Gastrocnemius medialis (tissue), 4 donors: ENCODE measurements at regions not wholly inside any gene's neighbourhood (a gene's known extent, or its start where the extent isn't known, plus 50 kb on each side); places are given as distances from the start of the nearest gene placed in this dataset.

Experiments
- ATAC-seq, 2 donors: fragments of 150-250 bp; one replicate each; pipeline ENCODE4 v1.9.1; 2016
- DNase-seq, 2 donors: peaks; one replicate each; pipeline ENCODE4 v3.0.0-alpha.2; 2019
- H3K27ac ChIP-seq, 4 donors: fragments of 200-600 bp; sonication (generic); 1 replicate in 1 of 4; 2 replicates in 3 of 4; pipeline ENCODE4 v1.5.1; 2016 to 2018; ENCODE audit warnings: mild to moderate bottlenecking in 2 of 4, moderate library complexity in 1 of 4
- H3K27me3 ChIP-seq, 3 donors: fragments of 200-600 bp; sonication (generic) in 2 of 3; 1 replicate in 1 of 3; 2 replicates in 2 of 3; pipeline versions ENCODE4 v1.5.1 to v1.6.0; 2016 to 2019; ENCODE audit warnings: mild to moderate bottlenecking in 1 of 3, moderate library complexity in 1 of 3
- H3K36me3 ChIP-seq, 2 donors: fragments of 200-600 bp; sonication (generic) in 1 of 2; one replicate each; pipeline ENCODE4 v1.5.1; 2017 to 2018
- H3K4me1 ChIP-seq, 2 donors: fragments of 200-600 bp; sonication (generic) in 1 of 2; one replicate each; pipeline ENCODE4 v1.5.1; 2016 to 2017; ENCODE audit warnings: mild to moderate bottlenecking in 2 of 2
- H3K4me3 ChIP-seq, 4 donors: fragments of 200-600 bp; sonication (generic) in 3 of 4; 1 replicate in 1 of 4; 2 replicates in 3 of 4; pipeline ENCODE4 v1.5.1; 2016 to 2019; ENCODE audit warnings: mild to moderate bottlenecking in 2 of 4
- H3K9me3 ChIP-seq, 3 donors: fragments of 200-600 bp; sonication (generic) in 2 of 3; 1 replicate in 1 of 3; 2 replicates in 2 of 3; pipeline ENCODE4 v1.5.1; 2016 to 2019
- POLR2A ChIP-seq, 2 donors: fragments of 450-650 bp; IDR thresholded peaks; one replicate each; pipeline ENCODE4 v1.6.1; 2017; ENCODE audit warnings: antibody characterized with exemption in 2 of 2, mild to moderate bottlenecking in 2 of 2, moderate library complexity in 2 of 2
- in situ Hi-C, 4 donors: fragments of 200-750 bp; cut with MboI; loops; one replicate each; pipeline versions ENCODE4 v1.15.0 to v1.8.0; 2017; ENCODE audit warnings: low sequenced_read_pairs in 4 of 4
- intact Hi-C: fragments of 100-400 bp; cut with DNase I; formaldehyde crosslinking; loops from one replicate; pipeline ENCODE4 v1.15.1; 2023; ENCODE audit warnings: low total_unique reads
- TF ChIP-seq, protein P1 (sequence below), 5 experiments: fragments of 450-650 bp in 3 of 5; fragments of 200-600 bp in 2 of 5; sonication (generic) in 2 of 5; IDR thresholded peaks in 4 of 5; conservative IDR thresholded peaks in 1 of 5; 1 replicate in 4 of 5; 2 replicates in 1 of 5; pipeline ENCODE4 v1.5.1; 2016 to 2019; ENCODE audit warnings: antibody characterized with exemption in 5 of 5, mild to moderate bottlenecking in 3 of 5, moderate library complexity in 3 of 5

DNA sequence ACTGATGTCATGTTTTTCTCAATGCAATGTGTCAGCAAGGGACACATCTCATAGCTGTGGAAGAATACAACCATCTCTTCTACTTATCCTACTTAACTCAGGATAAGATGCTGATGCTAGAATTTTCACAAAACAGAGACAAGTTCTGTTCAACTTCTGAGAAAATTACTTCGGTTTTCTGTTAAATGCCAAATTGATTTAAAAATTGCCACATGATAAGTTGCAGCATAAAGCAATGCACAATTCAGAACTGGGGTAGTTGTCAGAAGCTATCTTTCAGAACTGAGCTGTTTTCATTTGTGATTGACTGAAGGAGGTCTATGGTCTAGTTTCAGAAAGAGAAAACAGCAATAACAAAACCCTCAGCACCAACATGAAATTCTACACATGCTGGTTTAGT is 954.8 kb upstream of the C9orf72 start:
- intact Hi-C loops (no loop called here), in situ Hi-C loops (no loop called here)
- no peaks in the 10 kb centered on the region for H3K36me3 ChIP-seq
- no peaks in the 10 kb centered on the region for H3K27me3 ChIP-seq
- no peak overlapping the region for H3K27ac ChIP-seq
- H3K4me1 ChIP-seq = no peaks in the 10 kb centered on the region
- DNase-seq (no peak), ATAC-seq (no peak)
- H3K9me3 ChIP-seq = no peaks in the 10 kb centered on the region
- TF ChIP-seq, protein P1, sequence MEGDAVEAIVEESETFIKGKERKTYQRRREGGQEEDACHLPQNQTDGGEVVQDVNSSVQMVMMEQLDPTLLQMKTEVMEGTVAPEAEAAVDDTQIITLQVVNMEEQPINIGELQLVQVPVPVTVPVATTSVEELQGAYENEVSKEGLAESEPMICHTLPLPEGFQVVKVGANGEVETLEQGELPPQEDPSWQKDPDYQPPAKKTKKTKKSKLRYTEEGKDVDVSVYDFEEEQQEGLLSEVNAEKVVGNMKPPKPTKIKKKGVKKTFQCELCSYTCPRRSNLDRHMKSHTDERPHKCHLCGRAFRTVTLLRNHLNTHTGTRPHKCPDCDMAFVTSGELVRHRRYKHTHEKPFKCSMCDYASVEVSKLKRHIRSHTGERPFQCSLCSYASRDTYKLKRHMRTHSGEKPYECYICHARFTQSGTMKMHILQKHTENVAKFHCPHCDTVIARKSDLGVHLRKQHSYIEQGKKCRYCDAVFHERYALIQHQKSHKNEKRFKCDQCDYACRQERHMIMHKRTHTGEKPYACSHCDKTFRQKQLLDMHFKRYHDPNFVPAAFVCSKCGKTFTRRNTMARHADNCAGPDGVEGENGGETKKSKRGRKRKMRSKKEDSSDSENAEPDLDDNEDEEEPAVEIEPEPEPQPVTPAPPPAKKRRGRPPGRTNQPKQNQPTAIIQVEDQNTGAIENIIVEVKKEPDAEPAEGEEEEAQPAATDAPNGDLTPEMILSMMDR (IDR thresholded peaks at IDR 0.05 in 4 of 5, conservative IDR thresholded peaks at IDR 0.05 in 1 of 5) = no peak
- TF ChIP-seq POLR2A (IDR thresholded peaks at IDR 0.05) = no peak
- H3K4me3 ChIP-seq = no peak overlapping the region

DNA sequence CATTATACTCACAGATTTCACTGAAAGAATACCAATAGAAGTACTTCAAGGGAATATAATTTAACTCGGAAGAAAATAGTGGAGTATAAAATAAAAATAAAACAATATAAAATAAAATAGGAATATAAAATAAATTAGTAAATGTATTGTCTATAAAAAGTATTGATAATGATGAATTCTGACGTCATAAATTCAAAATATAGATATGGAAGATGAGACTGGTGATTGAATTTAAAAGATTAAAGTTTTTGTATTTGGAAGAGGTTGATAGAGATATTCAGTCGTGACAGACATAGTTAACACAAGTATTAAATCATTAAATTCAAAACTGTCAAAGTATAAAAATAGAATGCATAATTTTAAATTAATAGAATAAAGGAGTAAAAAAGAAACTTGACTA is 964.9 kb upstream of the C9orf72 start:
- intact Hi-C loops = no loop called here
- no peak for ATAC-seq
- in situ Hi-C loops = no loop called here
- Histone ChIP-seq H3K27ac (no peak overlapping the region), H3K9me3 (no peaks in the 10 kb centered on the region), H3K27me3 (no peaks in the 10 kb centered on the region), H3K36me3 (no peaks in the 10 kb centered on the region), H3K4me3 (no peak overlapping the region), H3K4me1 (no peaks in the 10 kb centered on the region)
- TF ChIP-seq POLR2A (IDR thresholded peaks at IDR 0.05) = no peak
- TF ChIP-seq, protein P1 (IDR thresholded peaks at IDR 0.05 in 4 of 5, conservative IDR thresholded peaks at IDR 0.05 in 1 of 5) = no peak
- no peak for DNase-seq

GRCh38 chr9:28539434-28540070 is 966.3 kb upstream of the C9orf72 start:
- no peak for ATAC-seq
- Histone ChIP-seq H3K4me3 (no peak overlapping the region), H3K9me3 (no peaks in the 10 kb centered on the region), H3K4me1 (no peaks in the 10 kb centered on the region), H3K27me3 (no peaks in the 10 kb centered on the region), H3K36me3 (no peaks in the 10 kb centered on the region), H3K27ac (no peak overlapping the region)
- TF ChIP-seq POLR2A (IDR thresholded peaks at IDR 0.05) = no peak
- TF ChIP-seq, protein P1 (IDR thresholded peaks at IDR 0.05 in 4 of 5, conservative IDR thresholded peaks at IDR 0.05 in 1 of 5) = no peak
- DNase-seq = no peak
- intact Hi-C loops (no loop called here), in situ Hi-C loops (no loop called here)

DNA sequence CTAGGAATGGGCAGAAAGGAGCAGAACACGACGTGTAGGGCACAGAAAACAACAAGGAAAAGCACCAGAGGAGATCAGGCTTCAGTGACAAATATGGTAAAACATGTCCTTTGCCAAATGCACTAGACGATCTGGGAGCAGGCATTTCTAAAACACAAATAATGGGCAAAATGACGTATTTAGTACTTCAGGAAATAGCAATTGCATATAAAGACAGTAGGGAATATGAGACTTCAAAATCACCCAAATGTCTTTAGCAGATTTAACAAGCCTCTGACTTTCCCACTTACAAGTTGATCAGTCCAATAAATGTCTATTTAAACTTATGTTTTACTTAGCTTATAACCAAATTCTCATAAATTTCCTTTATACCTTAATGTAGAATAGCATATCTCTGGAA is 969.6 kb upstream of the C9orf72 start:
- TF ChIP-seq POLR2A (IDR thresholded peaks at IDR 0.05) = no peak
- TF ChIP-seq, protein P1 (IDR thresholded peaks at IDR 0.05 in 4 of 5, conservative IDR thresholded peaks at IDR 0.05 in 1 of 5) = no peak
- intact Hi-C loops (no loop called here), in situ Hi-C loops (no loop called here)
- no peak for ATAC-seq
- no peaks in the 10 kb centered on the region for H3K4me1 ChIP-seq
- H3K27ac ChIP-seq = no peak overlapping the region
- DNase-seq = no peak
- H3K27me3 ChIP-seq = no peaks in the 10 kb centered on the region
- H3K9me3 ChIP-seq = no peaks in the 10 kb centered on the region
- no peaks in the 10 kb centered on the region for H3K36me3 ChIP-seq
- H3K4me3 ChIP-seq = no peak overlapping the region

DNA sequence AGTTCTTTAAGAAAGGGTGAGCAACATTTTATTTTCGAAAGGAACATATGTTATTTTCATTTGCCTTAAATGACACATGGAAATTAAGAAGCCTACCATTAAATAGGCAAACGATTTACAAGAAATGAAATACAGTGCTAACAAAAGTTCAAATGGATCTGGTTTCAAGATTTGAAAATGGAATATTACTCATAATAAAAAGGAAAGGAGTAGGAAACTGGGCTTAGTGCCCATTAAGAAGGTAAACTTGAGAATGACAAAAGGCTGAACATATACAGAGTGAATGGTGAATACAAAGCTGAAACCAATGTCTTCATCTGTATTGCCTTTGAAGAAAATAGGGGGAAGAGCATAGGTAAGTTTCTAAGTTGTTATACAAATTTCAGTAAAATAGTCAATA is 974.2 kb upstream of the C9orf72 start:
- Histone ChIP-seq H3K27me3 (no peaks in the 10 kb centered on the region), H3K27ac (no peak overlapping the region), H3K9me3 (no peaks in the 10 kb centered on the region), H3K36me3 (no peaks in the 10 kb centered on the region), H3K4me1 (no peaks in the 10 kb centered on the region), H3K4me3 (no peak overlapping the region)
- no peak for DNase-seq
- TF ChIP-seq, protein P1 (IDR thresholded peaks at IDR 0.05 in 4 of 5, conservative IDR thresholded peaks at IDR 0.05 in 1 of 5) = no peak
- no peak for TF ChIP-seq POLR2A (IDR thresholded peaks at IDR 0.05)
- intact Hi-C loops = no loop called here
- in situ Hi-C loops = no loop called here
- ATAC-seq = no peak
